Posterior vena cava (tissue), 2 donors: ENCODE measurements at regions not wholly inside any gene's neighbourhood (a gene's known extent, or its start where the extent isn't known, plus 50 kb on each side); places are given as distances from the start of the nearest gene placed in this dataset.

Experiments used
- DNase-seq: peaks from one replicate; pipeline ENCODE4 v3.0.0-alpha.2; 2020; ENCODE audit warnings: low spot score
- intact Hi-C, 2 donors: fragments of 100-400 bp; cut with DNase I; formaldehyde crosslinking; loops; one replicate each; pipeline versions ENCODE4 v1.14.1 to v1.14.2; 2022 to 2023
- donor health status: DM: yes; HTN: yes; CAD: no.
- donor health status: DM: yes; HTN: yes; CAD: no.

DNA sequence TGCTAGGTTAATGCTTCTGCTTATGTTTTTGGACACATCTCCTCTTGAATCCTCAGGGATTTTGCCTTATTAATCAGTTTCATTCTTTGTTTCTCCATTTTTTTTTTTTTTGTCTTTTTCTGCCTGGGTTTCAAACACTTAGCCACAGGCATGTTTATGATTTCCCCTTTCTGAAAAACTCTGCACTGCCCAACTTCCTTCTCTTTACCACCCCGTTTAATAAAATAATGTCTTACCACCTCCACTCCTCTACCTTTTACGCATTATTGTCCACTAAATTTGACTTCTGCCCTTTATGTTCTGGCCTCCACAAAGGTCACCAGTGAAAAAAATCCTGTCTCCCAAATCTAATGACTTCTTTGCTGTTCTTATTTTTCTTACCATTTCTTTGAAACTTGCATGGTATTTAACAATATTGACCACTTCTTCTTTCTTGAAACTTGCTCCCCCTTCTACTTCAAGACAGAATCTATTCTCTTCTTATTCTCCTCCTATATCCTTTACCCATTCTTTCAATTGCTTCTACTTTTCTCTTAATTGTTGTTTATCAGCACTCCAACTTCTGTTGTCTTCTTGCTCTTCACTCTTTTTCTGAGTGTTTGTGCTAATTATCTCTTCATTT lies 150.3 kb downstream of the TNFSF18 start:
- DNase-seq: no peak
- intact Hi-C loops: no loop called here

- DNase-seq: no peak
- intact Hi-C loops: no loop called here
These were observed 148.5 kb downstream of the TNFSF18 start for GRCh38 chr1:172902200-172902599.

- intact Hi-C loops: no loop called here
These were observed 147.8 kb downstream of the TNFSF18 start for GRCh38 chr1:172902861-172903381.

GRCh38 chr1:172903581-172904220 lies 147.0 kb downstream of the TNFSF18 start:
- intact Hi-C loops: no loop called here
- DNase-seq: no peak

More at GRCh38 chr1:172902861-172903381, 147.8 kb downstream of the TNFSF18 start:
- DNase-seq: no peak

- no peak for DNase-seq
- intact Hi-C loops: no loop called here
These were observed 145.3 kb downstream of the TNFSF18 start for GRCh38 chr1:172905452-172905851.

DNA sequence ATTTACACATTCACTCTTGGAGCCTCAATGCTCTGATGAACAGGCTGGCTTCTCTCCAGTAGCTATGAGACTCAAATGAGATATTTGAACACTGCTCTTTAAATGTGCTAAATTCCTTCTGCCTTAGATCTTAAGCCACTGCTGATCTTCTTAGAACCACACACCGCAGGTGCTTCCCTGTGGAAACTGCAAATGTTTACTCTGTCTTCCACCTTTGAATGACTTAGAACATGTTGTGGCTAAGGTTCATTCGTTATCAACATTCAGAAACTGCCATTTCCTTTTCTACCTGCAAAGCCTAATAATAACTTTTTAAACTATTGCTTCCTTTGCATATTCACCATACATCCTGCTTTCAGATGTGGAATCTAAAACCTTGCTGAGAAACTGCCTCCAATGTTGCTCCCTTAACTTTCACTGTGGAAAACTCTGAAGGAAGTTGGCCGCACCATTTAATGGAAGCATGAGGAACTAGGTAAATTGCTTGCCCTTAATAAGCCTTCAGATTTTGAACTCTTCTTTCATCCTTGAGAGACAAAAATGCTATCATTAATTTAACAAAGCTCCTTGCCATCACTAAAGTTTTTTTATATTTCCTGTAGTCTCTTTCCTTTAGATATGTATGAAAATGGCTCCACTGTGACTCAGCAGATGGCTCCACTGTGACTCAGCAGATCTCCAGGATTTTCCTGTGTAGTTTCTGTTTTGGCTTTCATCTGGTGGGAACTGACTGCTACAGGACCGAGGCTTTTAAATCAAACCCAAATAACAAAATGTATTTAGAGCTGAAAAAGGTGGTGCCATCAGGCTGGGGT lies 143.8 kb downstream of the TNFSF18 start:
- intact Hi-C loops: no loop called here
- DNase-seq: no peak

- no peak for DNase-seq
- intact Hi-C loops: no loop called here
These were observed 142.9 kb downstream of the TNFSF18 start for GRCh38 chr1:172907834-172908326.

- DNase-seq: no peak
- intact Hi-C loops: no loop called here
These were observed 141.0 kb downstream of the TNFSF18 start for GRCh38 chr1:172909606-172910326.

- no peak for DNase-seq
- intact Hi-C loops: no loop called here
These were observed 137.9 kb downstream of the TNFSF18 start for GRCh38 chr1:172912765-172913260.

DNA sequence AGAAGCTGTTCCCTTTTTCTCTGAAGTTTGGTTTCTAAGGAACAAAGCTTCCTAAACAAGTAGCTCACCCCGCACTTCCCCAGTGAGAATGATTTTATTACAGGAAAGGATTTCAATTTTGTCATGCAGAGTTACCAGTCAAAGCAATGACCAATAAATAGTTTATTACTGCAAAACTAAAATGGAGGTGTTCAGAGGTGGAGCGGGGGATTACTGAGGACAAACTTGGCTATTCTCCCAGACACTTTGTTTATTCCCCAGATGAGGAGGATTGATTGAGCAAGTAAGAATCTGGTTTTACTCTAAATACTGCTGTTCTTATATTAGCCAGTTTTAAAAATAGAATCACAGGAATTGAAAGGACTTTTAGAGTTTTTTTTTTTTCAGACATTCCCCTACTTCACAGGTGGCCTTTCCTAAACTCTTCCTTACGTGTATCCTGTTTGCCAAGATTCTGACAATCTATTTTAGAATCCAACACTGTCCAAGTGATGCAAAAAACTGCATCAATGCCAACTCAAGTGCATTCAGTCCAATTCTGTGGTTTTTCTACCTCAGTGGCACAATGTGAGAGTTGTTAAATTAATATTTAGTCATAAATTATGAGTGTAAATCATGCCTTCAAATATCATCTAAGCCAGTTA lies 136.1 kb downstream of the TNFSF18 start:
- no peak for DNase-seq
- intact Hi-C loops: no loop called here

DNA sequence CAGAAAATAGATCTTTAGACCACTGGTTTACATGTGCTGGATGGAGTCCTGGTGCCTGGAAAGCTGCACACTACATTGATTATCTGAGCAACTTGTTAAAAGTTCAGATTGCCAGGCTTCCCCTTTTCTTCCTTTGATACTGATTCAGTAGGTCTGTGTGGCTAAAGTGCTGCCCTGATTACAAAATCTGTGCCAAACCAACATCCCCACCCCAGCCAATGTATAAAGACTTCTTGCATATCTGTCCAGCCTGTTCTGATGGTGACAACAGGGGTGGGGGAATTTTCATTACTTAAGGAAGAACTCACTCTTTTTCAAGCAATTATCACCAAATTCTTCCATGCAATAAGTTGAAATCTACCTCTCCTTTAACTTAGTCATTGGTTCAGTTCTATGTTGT lies 135.5 kb downstream of the TNFSF18 start:
- no peak for DNase-seq
- intact Hi-C loops: no loop called here

- intact Hi-C loops: no loop called here
- no peak for DNase-seq
These were observed 134.6 kb downstream of the TNFSF18 start for GRCh38 chr1:172916116-172916515.

GRCh38 chr1:172917972-172918371 lies 132.8 kb downstream of the TNFSF18 start:
- intact Hi-C loops: no loop called here
- DNase-seq: no peak

GRCh38 chr1:172918478-172918877 lies 132.3 kb downstream of the TNFSF18 start:
- intact Hi-C loops: no loop called here
- DNase-seq: no peak

GRCh38 chr1:172926070-172926469 lies 124.7 kb downstream of the TNFSF18 start:
- DNase-seq: no peak
- intact Hi-C loops: no loop called here

GRCh38 chr1:172928412-172928811 lies 122.3 kb downstream of the TNFSF18 start:
- no peak for DNase-seq
- intact Hi-C loops: no loop called here

GRCh38 chr1:172929006-172929405 lies 121.7 kb downstream of the TNFSF18 start:
- intact Hi-C loops: no loop called here
- DNase-seq: no peak

DNA sequence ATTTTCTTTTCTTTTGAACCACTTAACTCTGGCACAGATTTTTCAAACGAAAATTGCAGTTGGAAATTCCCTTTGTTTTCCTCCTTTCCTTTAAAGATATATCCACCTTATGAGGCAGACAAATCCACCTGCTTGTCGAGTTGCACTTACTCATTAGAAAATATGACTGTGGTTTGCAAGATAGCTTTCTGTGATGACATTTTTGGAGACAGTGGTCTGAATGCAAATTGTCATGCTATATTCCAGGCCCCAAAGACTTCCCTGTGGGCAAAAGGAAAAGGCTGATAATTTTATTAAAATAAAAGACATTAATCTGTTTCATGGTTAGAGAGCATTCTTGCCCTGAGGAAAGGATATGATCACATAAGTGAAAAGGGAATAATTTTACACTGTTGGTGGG lies 120.6 kb downstream of the TNFSF18 start:
- DNase-seq: no peak
- intact Hi-C loops: no loop called here

- DNase-seq: no peak
- intact Hi-C loops: no loop called here
These were observed 119.4 kb downstream of the TNFSF18 start for GRCh38 chr1:172931340-172931739.
